MM.1S (cell line): ENCODE measurements at regions not wholly inside any gene's neighbourhood (a gene's known extent, or its start where the extent isn't known, plus 50 kb on each side); places are given as distances from the start of the nearest gene placed in this dataset.

Source experiments
- DNase-seq: peaks from one replicate; pipeline ENCODE4 v3.0.0-alpha.2; 2015
- H2AFZ ChIP-seq: fragments of 300-600 bp; sonication (generic); 2 replicates; pipeline ENCODE4 v1.6.0; 2016; ENCODE audit warnings: antibody characterized with exemption, low read length
- H3F3A ChIP-seq: fragments of 300-600 bp; sonication (generic); 2 replicates; pipeline ENCODE4 v1.6.1; 2016; ENCODE audit warnings: mild to moderate bottlenecking, antibody characterized with exemption, low read length, moderate library complexity, mixed read lengths; ENCODE audit not compliant: insufficient read depth
- H3K27ac ChIP-seq: fragments of 300-600 bp; sonication (generic); 2 replicates; pipeline ENCODE4 v1.5.1; 2016; ENCODE audit warnings: mild to moderate bottlenecking, low read length
- H3K27me3 ChIP-seq: fragments of 300-600 bp; sonication (generic); replicated peaks from 2 replicates; pipeline ENCODE4 v1.6.0; 2016; ENCODE audit warnings: low read length; ENCODE audit not compliant: insufficient read depth
- H3K36me3 ChIP-seq: fragments of 300-600 bp; sonication (generic); replicated peaks from 2 replicates; pipeline ENCODE4 v1.6.1; 2016; ENCODE audit warnings: mild to moderate bottlenecking, low read length, mixed read lengths; ENCODE audit not compliant: insufficient read depth
- H3K4me1 ChIP-seq: fragments of 300-600 bp; sonication (generic); 2 replicates; pipeline ENCODE4 v1.6.1; 2016; ENCODE audit warnings: low read length, mixed read lengths
- H3K4me2 ChIP-seq: fragments of 300-600 bp; sonication (generic); 2 replicates; pipeline ENCODE4 v1.6.0; 2016; ENCODE audit warnings: low read depth, low read length
- H3K4me3 ChIP-seq: fragments of 300-600 bp; sonication (generic); 2 replicates; pipeline ENCODE4 v1.5.1; 2016; ENCODE audit warnings: low read length, mixed read lengths
- H3K79me2 ChIP-seq: fragments of 300-600 bp; sonication (generic); 2 replicates; pipeline ENCODE4 v1.6.1; 2016; ENCODE audit warnings: mixed run types, low read length, mixed read lengths
- H3K9ac ChIP-seq: fragments of 300-600 bp; sonication (generic); 2 replicates; pipeline ENCODE4 v1.6.1; 2016; ENCODE audit warnings: low read length, mixed read lengths
- H3K9me2 ChIP-seq: fragments of 300-600 bp; sonication (generic); replicated peaks from 2 replicates; pipeline ENCODE4 v1.6.1; 2016; ENCODE audit warnings: mild to moderate bottlenecking, low read length, mixed read lengths; ENCODE audit not compliant: insufficient read depth
- H3K9me3 ChIP-seq: fragments of 300-600 bp; sonication (generic); replicated peaks from 2 replicates; pipeline ENCODE4 v1.6.1; 2016; ENCODE audit warnings: mild to moderate bottlenecking, low read length, mixed read lengths; ENCODE audit not compliant: insufficient read depth
- H4K20me1 ChIP-seq: fragments of 300-600 bp; sonication (generic); 2 replicates; pipeline ENCODE4 v1.6.1; 2016; ENCODE audit warnings: mild to moderate bottlenecking, low read length, moderate library complexity, mixed read lengths; ENCODE audit not compliant: insufficient read depth
- EZH2 ChIP-seq: fragments of 300-600 bp; sonication (generic); optimal IDR thresholded peaks from 2 replicates; pipeline ENCODE3; 2017; ENCODE audit warnings: low read depth, mild to moderate bottlenecking, antibody characterized with exemption, low read length, mixed read lengths
- EZH2phosphoT487 ChIP-seq: fragments of 300-600 bp; sonication (generic); IDR thresholded peaks from 2 replicates; pipeline ENCODE4 v1.6.1; 2018; ENCODE audit warnings: antibody characterized with exemption, low read length
- TF ChIP-seq, protein P1 (sequence below): fragments of 300-600 bp; sonication (generic); IDR thresholded peaks from 2 replicates; pipeline ENCODE4 v1.5.1; 2016; ENCODE audit warnings: antibody characterized with exemption, low read length, mixed read lengths

GRCh38 chr2:117536139-117536538, 278.4 kb upstream of the DDX18 start:
- Histone ChIP-seq H3K9me2 (no peaks in the 10 kb centered on the region), H3K4me3 (no peak overlapping the region), H3K9me3 (no peaks in the 10 kb centered on the region), H3K27ac (no peak overlapping the region), H3K4me1 (0 out of 2 replicates have a peak, but pooled peaks cover 7% of the 10 kb centered on the region), H4K20me1 (no peaks in the 10 kb centered on the region), H3K4me2 (no peak overlapping the region), H3K9ac (no peak overlapping the region), H3K36me3 (no peaks in the 10 kb centered on the region), H3F3A (no peaks in the 10 kb centered on the region), H3K27me3 (no peaks in the 10 kb centered on the region), H3K79me2 (no peaks in the 10 kb centered on the region), H2AFZ (no peak overlapping the region)
- DNase-seq = no peak
- TF ChIP-seq, protein P1, sequence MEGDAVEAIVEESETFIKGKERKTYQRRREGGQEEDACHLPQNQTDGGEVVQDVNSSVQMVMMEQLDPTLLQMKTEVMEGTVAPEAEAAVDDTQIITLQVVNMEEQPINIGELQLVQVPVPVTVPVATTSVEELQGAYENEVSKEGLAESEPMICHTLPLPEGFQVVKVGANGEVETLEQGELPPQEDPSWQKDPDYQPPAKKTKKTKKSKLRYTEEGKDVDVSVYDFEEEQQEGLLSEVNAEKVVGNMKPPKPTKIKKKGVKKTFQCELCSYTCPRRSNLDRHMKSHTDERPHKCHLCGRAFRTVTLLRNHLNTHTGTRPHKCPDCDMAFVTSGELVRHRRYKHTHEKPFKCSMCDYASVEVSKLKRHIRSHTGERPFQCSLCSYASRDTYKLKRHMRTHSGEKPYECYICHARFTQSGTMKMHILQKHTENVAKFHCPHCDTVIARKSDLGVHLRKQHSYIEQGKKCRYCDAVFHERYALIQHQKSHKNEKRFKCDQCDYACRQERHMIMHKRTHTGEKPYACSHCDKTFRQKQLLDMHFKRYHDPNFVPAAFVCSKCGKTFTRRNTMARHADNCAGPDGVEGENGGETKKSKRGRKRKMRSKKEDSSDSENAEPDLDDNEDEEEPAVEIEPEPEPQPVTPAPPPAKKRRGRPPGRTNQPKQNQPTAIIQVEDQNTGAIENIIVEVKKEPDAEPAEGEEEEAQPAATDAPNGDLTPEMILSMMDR = peak; percentile 37
- TF ChIP-seq EZH2phosphoT487 (no peak), EZH2 (no peak)

GRCh38 chr2:117537032-117537431, 277.5 kb upstream of the DDX18 start:
- Histone ChIP-seq H4K20me1 (no peaks in the 10 kb centered on the region), H3K9ac (no peak overlapping the region), H3F3A (no peaks in the 10 kb centered on the region), H3K4me2 (no peak overlapping the region), H3K9me3 (no peaks in the 10 kb centered on the region), H3K4me3 (no peak overlapping the region), H3K27ac (no peak overlapping the region), H3K36me3 (no peaks in the 10 kb centered on the region), H2AFZ (no peak overlapping the region), H3K27me3 (no peaks in the 10 kb centered on the region), H3K4me1 (0 out of 2 replicates have a peak, but pooled peaks cover 7% of the 10 kb centered on the region), H3K79me2 (no peaks in the 10 kb centered on the region), H3K9me2 (no peaks in the 10 kb centered on the region)
- DNase-seq = no peak
- TF ChIP-seq, protein P1 = no peak
- TF ChIP-seq EZH2phosphoT487 (no peak), EZH2 (no peak)

- Histone ChIP-seq H3K9ac (no peak overlapping the region), H4K20me1 (no peaks in the 10 kb centered on the region), H3K27ac (no peak overlapping the region), H3K4me3 (no peak overlapping the region), H3K27me3 (no peaks in the 10 kb centered on the region), H3K79me2 (no peaks in the 10 kb centered on the region), H3K4me1 (no peaks in the 10 kb centered on the region), H3F3A (no peaks in the 10 kb centered on the region), H3K36me3 (no peaks in the 10 kb centered on the region), H3K4me2 (no peak overlapping the region), H3K9me2 (no peaks in the 10 kb centered on the region), H3K9me3 (no peaks in the 10 kb centered on the region), H2AFZ (no peak overlapping the region)
- TF ChIP-seq, protein P1 = no peak
- TF ChIP-seq EZH2phosphoT487 (no peak), EZH2 (no peak)
- no peak for DNase-seq
These were observed 262.6 kb upstream of the DDX18 start for GRCh38 chr2:117551858-117552257.
